ENCODE measurements at regions not wholly inside any gene's neighbourhood (a gene's known extent, or its start where the extent isn't known, plus 50 kb on each side); places are given as distances from the start of the nearest gene placed in this dataset.
"Not testable (repeated sequence)": the region's sequence is repeated elsewhere in the genome, so short reads cannot be mapped to it uniquely, and the experiment has no call there.

GRCh38 chr9:42568942-42569556, 385.6 kb downstream of the SPATA31A6 start:
- TF ChIP-seq, protein P1, sequence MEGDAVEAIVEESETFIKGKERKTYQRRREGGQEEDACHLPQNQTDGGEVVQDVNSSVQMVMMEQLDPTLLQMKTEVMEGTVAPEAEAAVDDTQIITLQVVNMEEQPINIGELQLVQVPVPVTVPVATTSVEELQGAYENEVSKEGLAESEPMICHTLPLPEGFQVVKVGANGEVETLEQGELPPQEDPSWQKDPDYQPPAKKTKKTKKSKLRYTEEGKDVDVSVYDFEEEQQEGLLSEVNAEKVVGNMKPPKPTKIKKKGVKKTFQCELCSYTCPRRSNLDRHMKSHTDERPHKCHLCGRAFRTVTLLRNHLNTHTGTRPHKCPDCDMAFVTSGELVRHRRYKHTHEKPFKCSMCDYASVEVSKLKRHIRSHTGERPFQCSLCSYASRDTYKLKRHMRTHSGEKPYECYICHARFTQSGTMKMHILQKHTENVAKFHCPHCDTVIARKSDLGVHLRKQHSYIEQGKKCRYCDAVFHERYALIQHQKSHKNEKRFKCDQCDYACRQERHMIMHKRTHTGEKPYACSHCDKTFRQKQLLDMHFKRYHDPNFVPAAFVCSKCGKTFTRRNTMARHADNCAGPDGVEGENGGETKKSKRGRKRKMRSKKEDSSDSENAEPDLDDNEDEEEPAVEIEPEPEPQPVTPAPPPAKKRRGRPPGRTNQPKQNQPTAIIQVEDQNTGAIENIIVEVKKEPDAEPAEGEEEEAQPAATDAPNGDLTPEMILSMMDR (IDR thresholded peaks at IDR 0.05) = not testable (repeated sequence)
- TF ChIP-seq EP300, POLR2AphosphoS5 (IDR thresholded peaks at IDR 0.05): not testable (repeated sequence)

Measured in stomach (tissue), 4 donors.